EL (cell line): ENCODE measurements at regions not wholly inside any gene's neighbourhood (a gene's known extent, or its start where the extent isn't known, plus 50 kb on each side); places are given as distances from the start of the nearest gene placed in this dataset.
"Not testable (repeated sequence)": the region's sequence is repeated elsewhere in the genome, so short reads cannot be mapped to it uniquely, and the experiment has no call there.

Source experiments
- DNase-seq: peaks from one replicate; pipeline ENCODE4 v3.0.0-alpha.2; 2016

- DNase-seq, result no peak
These were observed 1554.0 kb upstream of the PCDH10 start for GRCh38 chr4:131595140-131595539.

DNA sequence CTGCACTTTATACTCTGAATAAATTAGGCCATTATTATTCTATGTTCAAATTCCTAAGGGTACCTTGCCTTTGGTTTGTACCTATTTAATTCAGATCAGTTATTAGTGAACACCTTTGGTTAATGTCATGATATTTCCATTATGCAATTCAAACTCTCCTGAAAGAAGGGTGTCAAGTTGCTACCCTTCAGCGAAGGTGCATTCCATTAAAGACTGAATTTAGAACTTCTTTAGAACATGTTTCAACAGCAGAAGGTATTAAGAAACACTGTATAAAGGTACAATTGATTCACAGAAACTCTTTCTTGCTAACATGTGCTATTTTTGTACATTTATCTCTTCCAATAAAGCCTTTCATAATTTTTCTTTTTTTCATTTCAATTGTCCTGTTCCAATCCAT, 1545.4 kb upstream of the PCDH10 start:
- DNase-seq, result no peak

- DNase-seq, result no peak
These were observed 1540.1 kb upstream of the PCDH10 start for GRCh38 chr4:131609039-131609438.

DNA sequence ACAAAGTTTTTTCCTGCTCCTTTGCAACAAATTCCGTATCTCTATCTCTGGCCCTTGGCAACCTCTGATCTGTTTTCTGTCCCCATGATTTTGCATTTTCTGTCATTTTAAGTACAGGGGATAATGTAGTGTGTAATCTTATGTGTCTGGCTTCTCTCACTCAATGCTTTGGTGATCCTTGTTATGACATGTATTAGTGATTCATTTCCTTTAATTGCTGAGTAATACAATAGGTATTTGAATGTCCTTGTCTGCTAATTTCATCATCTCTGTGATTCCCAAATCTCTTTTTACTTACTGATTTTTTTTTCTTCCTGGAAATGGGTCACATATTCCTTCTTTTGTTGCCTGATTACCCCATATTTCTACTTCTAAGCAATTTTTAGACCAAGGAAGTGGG, 1538.6 kb upstream of the PCDH10 start:
- DNase-seq, result peak; percentile 34

DNA sequence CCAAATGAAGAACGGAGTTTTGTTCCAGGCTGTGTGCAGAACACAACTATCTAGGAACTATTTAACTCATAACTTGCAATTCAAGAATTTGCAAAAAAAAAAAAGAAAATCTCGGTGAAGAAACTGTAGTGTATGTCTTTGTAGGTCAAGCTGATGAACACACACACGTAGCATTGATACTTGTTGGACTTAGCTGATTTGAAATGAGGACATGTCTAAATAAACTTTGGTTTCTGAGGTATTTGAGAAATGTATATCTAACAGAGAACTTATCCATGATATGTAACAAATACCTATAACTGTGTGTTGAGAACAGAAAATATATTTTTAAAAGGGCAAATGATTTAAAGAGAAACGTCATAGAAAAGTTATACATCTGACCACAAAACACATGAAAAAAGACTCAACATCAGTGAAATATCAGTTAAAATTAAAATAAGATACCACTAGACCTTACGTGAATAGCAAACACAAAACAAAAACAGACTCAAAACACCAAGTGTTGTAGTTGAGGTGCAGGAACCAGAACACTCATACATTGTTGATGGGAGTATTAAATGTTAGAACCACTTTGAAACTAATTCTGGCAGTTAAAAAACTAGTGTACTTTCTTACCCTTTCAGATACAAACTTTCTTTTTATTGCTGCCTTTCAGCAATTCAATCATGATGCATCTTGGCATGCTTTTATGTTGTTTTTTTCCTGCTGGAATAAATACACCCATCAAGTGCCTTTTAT, 1535.8 kb upstream of the PCDH10 start:
- DNase-seq, result no peak

GRCh38 chr4:131613824-131614216, 1535.3 kb upstream of the PCDH10 start:
- DNase-seq, result no peak

GRCh38 chr4:131632877-131633276, 1516.2 kb upstream of the PCDH10 start:
- no peak for DNase-seq

GRCh38 chr4:131635191-131635590, 1513.9 kb upstream of the PCDH10 start:
- DNase-seq, result no peak

DNA sequence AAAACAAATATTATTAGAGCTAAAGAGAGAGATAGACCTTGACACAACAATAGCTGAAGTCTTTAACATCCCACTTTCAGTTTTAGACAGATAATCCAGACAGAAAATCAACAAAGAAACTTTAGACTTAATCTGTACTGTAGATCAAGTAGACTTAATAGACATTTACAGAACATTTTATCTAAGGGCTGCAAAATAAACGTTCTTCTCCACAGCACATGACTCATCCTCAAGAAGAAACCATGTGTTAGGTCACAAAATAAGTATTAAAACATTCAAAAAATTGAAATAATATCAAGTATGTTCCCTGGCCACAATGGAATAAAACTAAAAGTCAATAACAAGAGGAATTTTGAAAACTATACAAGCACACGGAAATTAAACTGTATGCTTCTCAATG, 1510.3 kb upstream of the PCDH10 start:
- DNase-seq, result no peak

DNA sequence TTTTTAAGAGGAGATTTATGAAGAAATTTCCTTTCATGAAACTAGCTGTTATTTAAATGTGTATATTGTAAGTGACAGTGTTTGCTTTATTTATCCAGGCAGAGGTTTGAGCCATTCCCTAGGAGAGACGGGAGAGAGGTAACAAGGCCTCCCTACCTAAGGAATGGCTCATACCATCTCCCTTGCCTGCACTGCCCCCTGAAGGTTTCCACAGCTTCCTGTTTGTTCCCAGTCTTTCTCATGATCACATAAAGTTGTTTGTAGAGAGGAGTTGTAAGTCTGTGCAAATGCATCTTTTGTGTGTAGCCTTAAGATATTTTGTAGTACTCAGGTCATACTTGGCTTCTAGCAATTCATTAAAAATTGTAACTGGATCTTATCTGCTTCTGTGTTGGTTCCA, 1504.5 kb upstream of the PCDH10 start:
- DNase-seq, result peak; percentile 8

DNA sequence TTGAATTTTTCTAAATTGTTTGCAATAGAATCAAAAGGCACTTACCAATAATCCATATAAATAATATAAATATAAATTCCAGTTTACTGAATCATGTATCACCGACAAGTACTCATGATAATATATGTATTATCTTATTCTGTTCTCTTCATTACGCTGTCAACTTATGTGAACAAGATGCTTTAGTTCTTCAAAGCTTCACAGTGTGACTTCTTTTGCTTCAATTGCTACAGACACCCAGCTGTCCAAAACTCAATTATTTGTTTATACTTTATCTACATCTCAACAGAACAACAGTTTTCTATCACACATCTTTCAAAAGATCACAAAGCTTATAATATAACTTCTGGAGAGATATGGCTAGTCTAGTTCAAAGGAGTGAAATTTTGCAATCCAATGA, 1499.9 kb upstream of the PCDH10 start:
- no peak for DNase-seq

DNA sequence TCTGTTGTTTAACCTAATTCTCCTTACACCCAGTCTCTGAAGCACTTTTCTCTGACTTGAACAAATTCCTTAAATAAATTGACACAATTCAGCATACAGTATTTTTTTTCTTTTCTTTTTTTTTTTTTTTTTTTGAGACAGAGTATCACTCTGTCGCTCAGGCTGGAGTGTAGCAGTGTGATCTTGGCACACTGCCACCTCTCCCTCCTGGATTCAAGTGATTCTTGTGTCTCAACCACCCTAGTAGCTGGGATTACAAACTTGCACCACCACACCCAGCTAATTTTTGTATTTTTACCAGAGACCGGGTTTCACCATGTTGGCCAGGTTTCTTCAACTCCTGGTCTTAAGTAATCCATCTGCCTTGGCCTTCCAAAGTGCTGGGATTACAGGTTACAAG, 1498.1 kb upstream of the PCDH10 start:
- no peak for DNase-seq

DNA sequence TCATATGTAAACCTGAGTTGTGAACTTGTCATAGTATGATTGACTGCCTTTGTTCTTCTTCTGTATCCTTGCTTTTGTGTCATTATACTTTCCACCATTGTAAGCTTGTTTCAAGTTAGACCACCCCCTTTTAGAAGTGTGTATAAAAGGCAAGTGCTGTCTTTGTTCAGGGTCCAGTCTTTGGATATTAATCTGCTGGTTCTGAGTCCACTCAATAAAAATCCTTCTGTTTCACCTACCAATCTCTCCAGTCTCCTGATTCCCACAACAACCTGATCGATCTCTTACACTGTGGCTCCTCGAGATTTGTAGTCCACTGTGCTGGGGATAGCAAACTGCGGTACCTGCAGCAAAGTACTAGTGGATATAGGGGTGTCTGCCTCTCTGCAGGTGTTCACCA, 1465.8 kb upstream of the PCDH10 start:
- not testable (repeated sequence) for DNase-seq

- no peak for DNase-seq
These were observed 1427.2 kb upstream of the PCDH10 start for GRCh38 chr4:131721883-131722282.

DNA sequence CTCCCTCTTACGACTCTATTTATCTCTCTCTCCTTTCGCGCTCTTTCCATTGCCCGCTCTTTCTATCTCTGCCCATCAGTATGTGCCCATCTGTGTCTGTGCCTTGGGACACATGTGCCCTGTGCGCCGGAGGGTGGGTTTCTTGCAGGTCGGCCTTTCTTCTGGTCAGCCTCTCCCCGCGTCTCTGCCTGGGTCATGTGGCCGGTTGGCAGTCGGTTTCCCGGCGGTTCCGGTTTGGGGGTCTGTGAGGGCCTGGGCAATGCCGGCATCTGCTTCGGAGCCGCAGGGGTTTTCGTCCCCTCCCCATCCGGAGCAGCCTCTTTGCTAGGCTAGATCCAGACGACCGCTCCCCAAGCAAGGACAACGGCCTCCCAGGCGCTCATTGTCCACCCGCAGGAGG, 1426.0 kb upstream of the PCDH10 start:
- DNase-seq, result not testable (repeated sequence)

DNA sequence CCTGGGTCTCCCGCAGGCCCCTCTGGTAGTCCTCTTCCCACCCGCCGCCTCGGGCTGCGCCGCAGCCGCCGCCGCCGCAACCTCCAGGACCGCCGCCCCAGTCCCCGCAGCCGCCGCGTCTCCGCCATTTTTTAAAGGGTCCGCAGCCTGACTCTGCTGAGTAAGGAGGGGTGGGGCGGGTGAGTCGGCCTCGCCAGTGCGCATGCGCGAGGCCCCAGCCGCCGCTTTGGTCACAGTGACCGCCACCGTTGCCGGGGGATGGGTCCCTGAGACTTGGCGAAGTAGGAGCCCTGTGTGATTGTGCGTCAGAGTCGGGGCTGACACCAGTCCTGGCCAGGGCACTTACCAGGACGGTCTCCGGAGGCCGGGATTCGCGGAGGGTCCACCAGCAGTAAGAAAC, 1424.2 kb upstream of the PCDH10 start:
- peak; percentile 47 for DNase-seq

DNA sequence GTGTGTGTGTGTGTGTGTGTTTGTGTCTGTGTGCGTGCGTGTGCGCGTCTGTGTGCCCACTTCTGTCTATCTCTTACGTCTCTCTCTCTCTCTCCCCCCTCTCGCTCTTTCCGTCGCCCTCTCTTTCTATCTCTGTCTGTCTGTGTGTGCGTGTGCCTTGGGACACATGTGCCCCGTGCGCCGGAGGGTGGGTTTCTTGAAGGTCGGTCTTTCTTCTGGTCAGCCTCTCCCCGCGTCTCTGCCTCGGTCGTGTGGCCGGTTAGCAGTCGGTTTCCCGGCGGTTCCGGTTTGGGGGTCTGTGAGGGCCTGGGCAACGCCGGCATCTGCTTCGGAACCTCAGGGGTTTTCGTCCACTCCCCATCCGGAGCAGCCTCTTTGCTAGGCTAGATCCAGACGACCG, 1423.6 kb upstream of the PCDH10 start:
- DNase-seq, result not testable (repeated sequence)

GRCh38 chr4:131726940-131727339, 1422.2 kb upstream of the PCDH10 start:
- not testable (repeated sequence) for DNase-seq

DNA sequence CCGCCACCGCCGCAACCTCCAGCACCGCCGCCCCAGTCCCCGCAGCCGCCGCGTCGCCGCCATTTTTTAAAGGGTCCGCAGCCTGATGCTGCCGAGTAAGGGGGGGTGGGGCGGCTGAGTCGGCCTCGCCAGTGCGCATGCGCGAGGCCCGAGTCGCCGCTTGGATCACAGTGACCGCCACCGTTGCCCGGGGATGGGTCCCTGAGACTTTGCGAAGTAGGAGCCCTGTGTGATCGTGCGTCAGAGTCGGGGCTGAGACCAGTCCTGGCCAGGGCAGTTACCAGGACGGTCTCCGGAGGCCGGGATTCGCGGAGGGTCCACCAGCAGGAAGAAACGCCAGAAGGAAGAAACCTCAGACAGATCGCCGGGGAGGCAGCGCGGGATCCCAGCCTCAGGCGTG, 1421.7 kb upstream of the PCDH10 start:
- not testable (repeated sequence) for DNase-seq

DNA sequence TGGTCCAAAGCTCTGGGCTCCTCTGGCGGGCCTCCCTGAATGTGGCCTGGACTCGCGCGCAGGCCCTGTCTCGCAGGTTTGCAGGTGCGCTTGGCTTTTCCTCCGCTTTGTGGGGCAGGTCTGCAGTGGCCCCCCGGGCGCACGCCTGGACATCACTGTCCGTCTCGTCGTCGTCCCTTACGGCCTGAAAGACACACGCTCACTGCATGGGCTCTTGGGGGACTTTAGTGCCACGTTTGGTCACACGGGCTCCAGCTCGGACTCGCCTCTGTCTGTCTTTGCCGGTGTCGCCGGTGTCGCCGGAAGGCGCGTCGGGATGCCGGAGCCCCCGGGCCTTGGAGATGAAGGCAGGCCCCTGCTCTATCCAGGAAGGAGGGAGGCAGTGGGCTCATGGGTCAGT, 1419.9 kb upstream of the PCDH10 start:
- DNase-seq, result not testable (repeated sequence)

- not testable (repeated sequence) for DNase-seq
These were observed 1419.2 kb upstream of the PCDH10 start for GRCh38 chr4:131729716-131730398.

DNA sequence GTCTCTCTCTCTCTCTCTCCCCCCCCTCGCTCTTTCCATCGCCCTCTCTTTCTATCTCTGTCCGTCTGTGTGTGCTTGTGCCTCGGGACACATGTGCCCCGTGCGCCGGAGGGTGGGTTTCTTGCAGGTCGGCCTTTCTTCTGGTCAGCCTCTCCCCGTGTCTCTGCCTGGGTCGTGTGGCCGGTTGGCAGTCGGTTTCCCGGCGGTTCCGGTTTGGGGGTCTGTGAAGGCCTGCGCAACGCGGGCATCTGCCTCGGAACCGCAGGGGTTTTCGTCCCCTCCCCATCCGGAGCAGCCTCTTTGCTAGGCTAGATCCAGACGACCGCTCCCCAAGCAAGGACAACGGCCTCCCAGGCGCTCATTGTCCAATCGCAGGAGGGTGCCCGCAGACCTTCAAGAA, 1418.5 kb upstream of the PCDH10 start:
- DNase-seq, result not testable (repeated sequence)

DNA sequence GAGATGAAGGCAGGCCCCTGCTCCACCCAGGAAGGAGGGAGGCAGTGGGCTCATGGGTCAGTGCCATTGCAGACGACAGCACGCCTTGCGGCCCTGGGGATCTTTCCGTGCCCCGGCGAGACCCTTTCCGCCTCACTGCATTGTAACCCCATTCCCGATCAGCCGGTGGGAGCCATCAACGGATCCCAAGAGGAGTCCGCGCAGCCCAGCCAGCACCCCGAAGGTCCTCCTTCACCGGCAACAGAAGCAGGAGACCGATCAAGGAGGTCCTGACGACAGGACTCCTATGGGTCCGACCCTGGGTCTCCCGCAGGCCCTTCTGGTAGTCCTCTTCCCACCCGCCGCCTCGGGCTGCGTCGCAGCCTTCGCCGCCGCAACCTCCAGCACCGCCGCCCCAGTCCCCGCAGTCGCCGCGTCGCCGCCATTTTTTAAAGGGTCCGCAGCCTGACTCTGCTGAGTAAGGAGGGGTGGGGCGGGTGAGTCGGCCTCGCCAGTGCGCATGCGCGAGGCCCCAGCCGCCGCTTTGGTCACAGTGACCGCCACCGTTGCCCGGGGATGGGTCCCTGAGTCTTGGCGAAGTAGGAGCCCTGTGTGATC, 1417.0 kb upstream of the PCDH10 start:
- not testable (repeated sequence) for DNase-seq

DNA sequence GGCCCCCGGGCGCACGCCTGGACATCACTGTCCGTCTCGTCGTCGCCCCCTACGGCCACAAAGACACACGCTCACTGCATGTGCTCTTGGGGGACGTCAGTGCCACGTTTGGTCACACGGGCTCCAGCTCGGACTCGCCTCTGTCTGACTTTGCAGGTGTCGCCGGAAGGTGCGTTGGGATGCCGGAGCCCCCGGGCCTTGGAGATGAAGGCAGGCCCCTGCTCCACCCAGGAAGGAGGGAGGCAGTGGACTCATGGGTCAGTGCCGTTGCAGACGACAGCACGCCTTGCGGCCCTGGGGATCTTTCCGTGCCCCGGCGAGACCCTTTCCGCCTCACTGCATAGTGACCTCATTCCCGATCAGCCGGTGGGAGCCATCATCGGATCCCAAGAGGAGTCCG, 1414.8 kb upstream of the PCDH10 start:
- not testable (repeated sequence) for DNase-seq
